Stimulated activated memory B cell treated with anti-CD40 and anti-IgM and Interleukin-4, amounts not matched to agents 10 μg/mL and 1 μg/mL and 100 μg/mL, for 72 hours (primary cell): ENCODE measurements at regions not wholly inside any gene's neighbourhood (a gene's known extent, or its start where the extent isn't known, plus 50 kb on each side); places are given as distances from the start of the nearest gene placed in this dataset.

Experiments
- ATAC-seq: fragments of 150-1000 bp; cut with Tn5 transposase; 2 replicates; pipeline ENCODE4 v1.10.0; 2021
- H3K27ac Mint-ChIP-seq: one replicate; pipeline ENCODE4 v1.8.0; 2022; ENCODE audit warnings: mild to moderate bottlenecking, mixed read lengths
- H3K27me3 Mint-ChIP-seq: one replicate; pipeline ENCODE4 v1.8.0; 2022; ENCODE audit warnings: mixed read lengths
- H3K36me3 Mint-ChIP-seq: one replicate; pipeline ENCODE4 v1.8.0; 2022; ENCODE audit warnings: mixed read lengths
- H3K4me1 Mint-ChIP-seq: one replicate; pipeline ENCODE4 v1.8.0; 2022; ENCODE audit warnings: mixed read lengths
- H3K4me3 Mint-ChIP-seq: one replicate; pipeline ENCODE4 v1.8.0; 2022; ENCODE audit warnings: mild to moderate bottlenecking, moderate library complexity, mixed read lengths
- H3K9me3 Mint-ChIP-seq: one replicate; pipeline ENCODE4 v1.8.0; 2022; ENCODE audit warnings: mixed read lengths

- Mint-ChIP-seq H3K9me3 (no peaks in the 10 kb centered on the region), H3K36me3 (no peaks in the 10 kb centered on the region), H3K27me3 (no peaks in the 10 kb centered on the region), H3K4me3 (no peak overlapping the region), H3K4me1 (no peaks in the 10 kb centered on the region), H3K27ac (no peak overlapping the region)
- no peak for ATAC-seq
Measured at GRCh38 chr14:34251662-34252061, 210.4 kb downstream of the SPTSSA start.

- H3K36me3 Mint-ChIP-seq, result no peaks in the 10 kb centered on the region
- H3K27me3 Mint-ChIP-seq, result no peaks in the 10 kb centered on the region
- H3K27ac Mint-ChIP-seq, result no peak overlapping the region
- H3K4me3 Mint-ChIP-seq, result no peak overlapping the region
- no peak for ATAC-seq
- H3K9me3 Mint-ChIP-seq, result no peaks in the 10 kb centered on the region
- H3K4me1 Mint-ChIP-seq, result no peaks in the 10 kb centered on the region
Measured at GRCh38 chr14:34250959-34251358, 211.1 kb downstream of the SPTSSA start.

GRCh38 chr14:34247605-34248004 lies 214.4 kb downstream of the SPTSSA start:
- no peaks in the 10 kb centered on the region for H3K9me3 Mint-ChIP-seq
- H3K4me3 Mint-ChIP-seq, result no peak overlapping the region
- no peak for ATAC-seq
- no peaks in the 10 kb centered on the region for H3K27me3 Mint-ChIP-seq
- no peaks in the 10 kb centered on the region for H3K4me1 Mint-ChIP-seq
- no peak overlapping the region for H3K27ac Mint-ChIP-seq
- no peaks in the 10 kb centered on the region for H3K36me3 Mint-ChIP-seq

GRCh38 chr14:34246206-34246605 lies 215.8 kb downstream of the SPTSSA start:
- H3K36me3 Mint-ChIP-seq, result no peaks in the 10 kb centered on the region

GRCh38 chr14:34243401-34243800 lies 218.6 kb downstream of the SPTSSA start:
- no peak overlapping the region for H3K27ac Mint-ChIP-seq

More at GRCh38 chr14:34246206-34246605, 215.8 kb downstream of the SPTSSA start:
- Mint-ChIP-seq H3K27me3 (no peaks in the 10 kb centered on the region), H3K9me3 (no peaks in the 10 kb centered on the region), H3K4me1 (no peaks in the 10 kb centered on the region), H3K4me3 (no peak overlapping the region), H3K27ac (no peak overlapping the region)
- ATAC-seq, result no peak

GRCh38 chr14:34243001-34243400 lies 219.0 kb downstream of the SPTSSA start:
- H3K4me3 Mint-ChIP-seq, result no peak overlapping the region
- H3K36me3 Mint-ChIP-seq, result no peaks in the 10 kb centered on the region
- no peaks in the 10 kb centered on the region for H3K9me3 Mint-ChIP-seq
- H3K27me3 Mint-ChIP-seq, result no peaks in the 10 kb centered on the region
- no peak overlapping the region for H3K27ac Mint-ChIP-seq
- no peak for ATAC-seq
- no peaks in the 10 kb centered on the region for H3K4me1 Mint-ChIP-seq

More at GRCh38 chr14:34243401-34243800, 218.6 kb downstream of the SPTSSA start:
- H3K27me3 Mint-ChIP-seq, result no peaks in the 10 kb centered on the region
- no peaks in the 10 kb centered on the region for H3K9me3 Mint-ChIP-seq
- no peak for ATAC-seq
- H3K36me3 Mint-ChIP-seq, result no peaks in the 10 kb centered on the region
- H3K4me3 Mint-ChIP-seq, result no peak overlapping the region
- no peaks in the 10 kb centered on the region for H3K4me1 Mint-ChIP-seq

GRCh38 chr14:34241185-34241711 lies 220.8 kb downstream of the SPTSSA start:
- H3K27ac Mint-ChIP-seq, result no peak overlapping the region
- H3K4me1 Mint-ChIP-seq, result no peaks in the 10 kb centered on the region
- H3K9me3 Mint-ChIP-seq, result no peaks in the 10 kb centered on the region
- no peaks in the 10 kb centered on the region for H3K36me3 Mint-ChIP-seq
- no peak overlapping the region for H3K4me3 Mint-ChIP-seq
- ATAC-seq, result no peak
- no peaks in the 10 kb centered on the region for H3K27me3 Mint-ChIP-seq

- no peak overlapping the region for H3K4me3 Mint-ChIP-seq
- H3K4me1 Mint-ChIP-seq, result no peaks in the 10 kb centered on the region
- no peak overlapping the region for H3K27ac Mint-ChIP-seq
- no peaks in the 10 kb centered on the region for H3K36me3 Mint-ChIP-seq
- no peaks in the 10 kb centered on the region for H3K9me3 Mint-ChIP-seq
- no peak for ATAC-seq
- H3K27me3 Mint-ChIP-seq, result no peaks in the 10 kb centered on the region
Measured at GRCh38 chr14:34238610-34239009, 223.4 kb downstream of the SPTSSA start.

- no peak for ATAC-seq
- Mint-ChIP-seq H3K27ac (no peak overlapping the region), H3K36me3 (no peaks in the 10 kb centered on the region), H3K4me3 (no peak overlapping the region), H3K9me3 (no peaks in the 10 kb centered on the region), H3K27me3 (no peaks in the 10 kb centered on the region), H3K4me1 (no peaks in the 10 kb centered on the region)
Measured at GRCh38 chr14:34237677-34238076, 224.4 kb downstream of the SPTSSA start.

GRCh38 chr14:34237081-34237480 lies 225.0 kb downstream of the SPTSSA start:
- H3K27ac Mint-ChIP-seq, result no peak overlapping the region
- H3K27me3 Mint-ChIP-seq, result no peaks in the 10 kb centered on the region
- ATAC-seq, result no peak

GRCh38 chr14:34235643-34236300 lies 226.3 kb downstream of the SPTSSA start:
- no peak for ATAC-seq
- no peaks in the 10 kb centered on the region for H3K36me3 Mint-ChIP-seq
- no peaks in the 10 kb centered on the region for H3K9me3 Mint-ChIP-seq
- no peaks in the 10 kb centered on the region for H3K4me1 Mint-ChIP-seq
- no peak overlapping the region for H3K4me3 Mint-ChIP-seq
- peaks cover 4% of the 10 kb centered on the region for H3K27me3 Mint-ChIP-seq
- no peak overlapping the region for H3K27ac Mint-ChIP-seq

More at GRCh38 chr14:34237081-34237480, 225.0 kb downstream of the SPTSSA start:
- no peaks in the 10 kb centered on the region for H3K36me3 Mint-ChIP-seq
- H3K9me3 Mint-ChIP-seq, result no peaks in the 10 kb centered on the region
- no peaks in the 10 kb centered on the region for H3K4me1 Mint-ChIP-seq
- no peak overlapping the region for H3K4me3 Mint-ChIP-seq

- peaks cover 12% of the 10 kb centered on the region for H3K27me3 Mint-ChIP-seq
- H3K36me3 Mint-ChIP-seq, result no peaks in the 10 kb centered on the region
- H3K4me3 Mint-ChIP-seq, result no peak overlapping the region
- no peaks in the 10 kb centered on the region for H3K9me3 Mint-ChIP-seq
- no peak for ATAC-seq
- H3K4me1 Mint-ChIP-seq, result no peaks in the 10 kb centered on the region
- no peak overlapping the region for H3K27ac Mint-ChIP-seq
Measured at GRCh38 chr14:34234258-34234657, 227.8 kb downstream of the SPTSSA start.

GRCh38 chr14:34233619-34234018 lies 228.4 kb downstream of the SPTSSA start:
- H3K36me3 Mint-ChIP-seq, result no peaks in the 10 kb centered on the region
- no peak for ATAC-seq
- H3K4me3 Mint-ChIP-seq, result no peak overlapping the region
- no peaks in the 10 kb centered on the region for H3K9me3 Mint-ChIP-seq
- H3K27me3 Mint-ChIP-seq, result peaks cover 12% of the 10 kb centered on the region
- H3K4me1 Mint-ChIP-seq, result no peaks in the 10 kb centered on the region
- no peak overlapping the region for H3K27ac Mint-ChIP-seq

- Mint-ChIP-seq H3K4me1 (peaks cover 3% of the 10 kb centered on the region), H3K4me3 (no peak overlapping the region), H3K36me3 (no peaks in the 10 kb centered on the region), H3K27ac (no peak overlapping the region), H3K27me3 (peaks cover 17% of the 10 kb centered on the region), H3K9me3 (no peaks in the 10 kb centered on the region)
- no peak for ATAC-seq
Measured at GRCh38 chr14:34232790-34233189, 229.2 kb downstream of the SPTSSA start.

GRCh38 chr14:34231626-34232025 lies 230.4 kb downstream of the SPTSSA start:
- no peak for ATAC-seq
- Mint-ChIP-seq H3K4me3 (no peak overlapping the region), H3K9me3 (no peaks in the 10 kb centered on the region), H3K4me1 (peaks cover 5% of the 10 kb centered on the region), H3K27me3 (peaks cover 24% of the 10 kb centered on the region), H3K27ac (no peak overlapping the region), H3K36me3 (no peaks in the 10 kb centered on the region)

GRCh38 chr14:34229140-34229539 lies 232.9 kb downstream of the SPTSSA start:
- peaks cover 24% of the 10 kb centered on the region for H3K27me3 Mint-ChIP-seq
- no peak overlapping the region for H3K4me3 Mint-ChIP-seq
- no peaks in the 10 kb centered on the region for H3K36me3 Mint-ChIP-seq
- H3K4me1 Mint-ChIP-seq, result peaks cover 5% of the 10 kb centered on the region
- no peak for ATAC-seq
- H3K27ac Mint-ChIP-seq, result no peak overlapping the region
- no peaks in the 10 kb centered on the region for H3K9me3 Mint-ChIP-seq
